ENCODE measurements at regions not wholly inside any gene's neighbourhood (a gene's known extent, or its start where the extent isn't known, plus 50 kb on each side); places are given as distances from the start of the nearest gene placed in this dataset.

DNA sequence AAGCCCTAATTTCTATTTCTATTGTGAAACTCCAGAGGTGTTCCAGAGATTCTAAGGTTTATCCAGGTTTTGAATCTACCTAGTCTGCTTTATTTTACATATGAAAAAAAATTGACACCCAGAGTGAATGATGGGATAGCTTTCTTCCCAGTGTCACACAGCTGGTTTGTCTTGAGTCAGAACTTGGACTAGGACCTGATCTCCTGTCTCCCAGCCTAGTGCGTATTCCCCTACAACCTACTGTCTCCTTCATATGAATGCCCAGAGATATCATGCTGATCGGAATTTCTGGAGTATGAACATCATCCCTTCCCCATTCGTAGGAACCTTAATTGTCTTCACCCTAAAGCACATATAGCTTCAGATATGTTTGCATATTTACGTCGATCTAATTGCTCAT lies 524.2 kb downstream of the SPATA31D1 start:
- TF ChIP-seq, protein P1, sequence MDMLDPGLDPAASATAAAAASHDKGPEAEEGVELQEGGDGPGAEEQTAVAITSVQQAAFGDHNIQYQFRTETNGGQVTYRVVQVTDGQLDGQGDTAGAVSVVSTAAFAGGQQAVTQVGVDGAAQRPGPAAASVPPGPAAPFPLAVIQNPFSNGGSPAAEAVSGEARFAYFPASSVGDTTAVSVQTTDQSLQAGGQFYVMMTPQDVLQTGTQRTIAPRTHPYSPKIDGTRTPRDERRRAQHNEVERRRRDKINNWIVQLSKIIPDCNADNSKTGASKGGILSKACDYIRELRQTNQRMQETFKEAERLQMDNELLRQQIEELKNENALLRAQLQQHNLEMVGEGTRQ (IDR thresholded peaks at IDR 0.05), result no peak
- TF ChIP-seq POLR2AphosphoS2 (conservative IDR thresholded peaks at IDR 0.05; ENCODE audit: low read length) (no peak), KDM1A (IDR thresholded peaks at IDR 0.05; ENCODE audit: low read depth) (no peak), CBX2 (IDR thresholded peaks at IDR 0.05; ENCODE audit: borderline replicate concordance, low read depth) (no peak), RNF2 (IDR thresholded peaks at IDR 0.05; ENCODE audit: borderline replicate concordance, low read depth) (no peak), POLR2A (IDR thresholded peaks at IDR 0.05; ENCODE audit: low read length) (no peak)
- TF ChIP-seq, protein P2, sequence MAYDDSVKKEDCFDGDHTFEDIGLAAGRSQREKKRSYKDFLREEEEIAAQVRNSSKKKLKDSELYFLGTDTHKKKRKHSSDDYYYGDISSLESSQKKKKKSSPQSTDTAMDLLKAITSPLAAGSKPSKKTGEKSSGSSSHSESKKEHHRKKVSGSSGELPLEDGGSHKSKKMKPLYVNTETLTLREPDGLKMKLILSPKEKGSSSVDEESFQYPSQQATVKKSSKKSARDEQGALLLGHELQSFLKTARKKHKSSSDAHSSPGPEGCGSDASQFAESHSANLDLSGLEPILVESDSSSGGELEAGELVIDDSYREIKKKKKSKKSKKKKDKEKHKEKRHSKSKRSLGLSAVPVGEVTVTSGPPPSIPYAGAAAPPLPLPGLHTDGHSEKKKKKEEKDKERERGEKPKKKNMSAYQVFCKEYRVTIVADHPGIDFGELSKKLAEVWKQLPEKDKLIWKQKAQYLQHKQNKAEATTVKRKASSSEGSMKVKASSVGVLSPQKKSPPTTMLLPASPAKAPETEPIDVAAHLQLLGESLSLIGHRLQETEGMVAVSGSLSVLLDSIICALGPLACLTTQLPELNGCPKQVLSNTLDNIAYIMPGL (CRISPR knock-in tag; IDR thresholded peaks at IDR 0.05; ENCODE audit: borderline replicate concordance), result no peak

Data from A549 (cell line).